ENCODE measurements at regions not wholly inside any gene's neighbourhood (a gene's known extent, or its start where the extent isn't known, plus 50 kb on each side); places are given as distances from the start of the nearest gene placed in this dataset.

GRCh38 chr6:4549556-4550226, 226.5 kb upstream of the CDYL start:
- no peak for ATAC-seq (replicated peaks)
- H3K27me3 Mint-ChIP-seq, result peaks cover 19 to 24% of the 10 kb centered on the region in 2 donors

GRCh38 chr6:4545893-4546292, 230.3 kb upstream of the CDYL start:
- Mint-ChIP-seq H3K4me1 (no peaks in the 10 kb centered on the region), H3K27ac (no peak overlapping the region), H3K4me3 (no peak overlapping the region), H3K9me3 (peaks cover 2 to 10% of the 10 kb centered on the region in 2 donors), H3K36me3 (no peaks in the 10 kb centered on the region), H3K27me3 (peaks cover 4 to 8% of the 10 kb centered on the region in 2 donors)
- ATAC-seq (replicated peaks) (no peak), DNase-seq (no peak)

More at GRCh38 chr6:4549556-4550226, 226.5 kb upstream of the CDYL start:
- peaks cover 0 to 2% of the 10 kb centered on the region in 2 donors for H3K4me1 Mint-ChIP-seq
- no peak for DNase-seq
- no peaks in the 10 kb centered on the region for H3K36me3 Mint-ChIP-seq
- peaks cover 0 to 4% of the 10 kb centered on the region in 2 donors for H3K9me3 Mint-ChIP-seq
- no peak overlapping the region for H3K4me3 Mint-ChIP-seq
- no peak overlapping the region for H3K27ac Mint-ChIP-seq

GRCh38 chr6:4543596-4543995, 232.6 kb upstream of the CDYL start:
- H3K27me3 Mint-ChIP-seq, result peaks cover 4 to 6% of the 10 kb centered on the region in 2 donors
- peaks cover 2 to 6% of the 10 kb centered on the region in 2 donors for H3K9me3 Mint-ChIP-seq
- H3K36me3 Mint-ChIP-seq, result no peaks in the 10 kb centered on the region
- ATAC-seq (replicated peaks) (no peak), DNase-seq (no peak)
- no peak overlapping the region for H3K27ac Mint-ChIP-seq
- H3K4me1 Mint-ChIP-seq, result no peaks in the 10 kb centered on the region
- no peak overlapping the region for H3K4me3 Mint-ChIP-seq

GRCh38 chr6:4533576-4533975, 242.6 kb upstream of the CDYL start:
- Mint-ChIP-seq H3K4me1 (no peaks in the 10 kb centered on the region), H3K9me3 (peaks cover 13 to 16% of the 10 kb centered on the region in 2 donors), H3K4me3 (no peak overlapping the region), H3K27ac (no peak overlapping the region), H3K36me3 (peaks cover 2 to 11% of the 10 kb centered on the region in 2 donors), H3K27me3 (peaks cover 31 to 41% of the 10 kb centered on the region in 2 donors)
- no peak for DNase-seq
- no peak for ATAC-seq (replicated peaks)

GRCh38 chr6:4531406-4531805, 244.8 kb upstream of the CDYL start:
- no peaks in the 10 kb centered on the region for H3K4me1 Mint-ChIP-seq
- H3K9me3 Mint-ChIP-seq, result peaks cover 21 to 22% of the 10 kb centered on the region in 2 donors
- no peak for ATAC-seq (replicated peaks)
- H3K36me3 Mint-ChIP-seq, result peaks cover 2 to 17% of the 10 kb centered on the region in 2 donors
- DNase-seq, result no peak
- peaks cover 47 to 57% of the 10 kb centered on the region in 2 donors for H3K27me3 Mint-ChIP-seq
- no peak overlapping the region for H3K27ac Mint-ChIP-seq
- no peak overlapping the region for H3K4me3 Mint-ChIP-seq

GRCh38 chr6:4522453-4522852, 253.8 kb upstream of the CDYL start:
- ATAC-seq (replicated peaks), result peak; percentile 80 to 88
- H3K4me3 Mint-ChIP-seq, result no peak overlapping the region

GRCh38 chr6:4521070-4521469, 255.1 kb upstream of the CDYL start:
- H3K9me3 Mint-ChIP-seq, result peaks cover 0 to 7% of the 10 kb centered on the region in 2 donors
- no peaks in the 10 kb centered on the region for H3K36me3 Mint-ChIP-seq
- no peak overlapping the region for H3K27ac Mint-ChIP-seq
- H3K4me1 Mint-ChIP-seq, result peaks cover 2 to 7% of the 10 kb centered on the region in 2 donors
- peaks cover 41 to 42% of the 10 kb centered on the region in 2 donors for H3K27me3 Mint-ChIP-seq
- no peak overlapping the region for H3K4me3 Mint-ChIP-seq
- ATAC-seq (replicated peaks) (no peak), DNase-seq (no peak)

More at GRCh38 chr6:4522453-4522852, 253.8 kb upstream of the CDYL start:
- peak overlapping the region; percentile 48 for H3K27ac Mint-ChIP-seq
- DNase-seq, result no peak
- peaks cover 4 to 8% of the 10 kb centered on the region in 2 donors for H3K9me3 Mint-ChIP-seq
- H3K4me1 Mint-ChIP-seq, result peaks cover 2 to 7% of the 10 kb centered on the region in 2 donors
- peaks cover 53 to 55% of the 10 kb centered on the region in 2 donors for H3K27me3 Mint-ChIP-seq
- H3K36me3 Mint-ChIP-seq, result peaks cover 0 to 4% of the 10 kb centered on the region in 2 donors

- H3K9me3 Mint-ChIP-seq, result peaks cover 0 to 7% of the 10 kb centered on the region in 2 donors
- peaks cover 2 to 7% of the 10 kb centered on the region in 2 donors for H3K4me1 Mint-ChIP-seq
- no peak overlapping the region for H3K27ac Mint-ChIP-seq
- DNase-seq, result no peak
- ATAC-seq (replicated peaks), result peak in 1 of 2 donors; percentile 48
- peaks cover 29 to 30% of the 10 kb centered on the region in 2 donors for H3K27me3 Mint-ChIP-seq
- H3K4me3 Mint-ChIP-seq, result no peak overlapping the region
- no peaks in the 10 kb centered on the region for H3K36me3 Mint-ChIP-seq
Observed at GRCh38 chr6:4518506-4518905, 257.7 kb upstream of the CDYL start.

GRCh38 chr6:4516206-4516605, 260.0 kb upstream of the CDYL start:
- DNase-seq (no peak), ATAC-seq (replicated peaks) (no peak)
- peaks cover 0 to 4% of the 10 kb centered on the region in 2 donors for H3K9me3 Mint-ChIP-seq
- H3K4me1 Mint-ChIP-seq, result no peaks in the 10 kb centered on the region
- H3K4me3 Mint-ChIP-seq, result no peak overlapping the region
- H3K27me3 Mint-ChIP-seq, result peaks cover 20 to 26% of the 10 kb centered on the region in 2 donors
- no peaks in the 10 kb centered on the region for H3K36me3 Mint-ChIP-seq
- no peak overlapping the region for H3K27ac Mint-ChIP-seq

- Mint-ChIP-seq H3K4me3 (no peak overlapping the region), H3K27me3 (peaks cover 18 to 29% of the 10 kb centered on the region in 2 donors), H3K9me3 (no peaks in the 10 kb centered on the region), H3K27ac (no peak overlapping the region), H3K36me3 (no peaks in the 10 kb centered on the region), H3K4me1 (no peaks in the 10 kb centered on the region)
- ATAC-seq (replicated peaks) (no peak), DNase-seq (no peak)
Observed at GRCh38 chr6:4513561-4513960, 262.6 kb upstream of the CDYL start.

GRCh38 chr6:4512051-4512471, 264.1 kb upstream of the CDYL start:
- peaks cover 18 to 37% of the 10 kb centered on the region in 2 donors for H3K27me3 Mint-ChIP-seq
- no peaks in the 10 kb centered on the region for H3K36me3 Mint-ChIP-seq
- DNase-seq (no peak), ATAC-seq (replicated peaks) (no peak)
- H3K27ac Mint-ChIP-seq, result no peak overlapping the region
- H3K4me3 Mint-ChIP-seq, result no peak overlapping the region
- no peaks in the 10 kb centered on the region for H3K4me1 Mint-ChIP-seq
- no peaks in the 10 kb centered on the region for H3K9me3 Mint-ChIP-seq

- Mint-ChIP-seq H3K36me3 (no peaks in the 10 kb centered on the region), H3K4me3 (no peak overlapping the region), H3K27ac (no peak overlapping the region), H3K4me1 (no peaks in the 10 kb centered on the region), H3K27me3 (peaks cover 18 to 38% of the 10 kb centered on the region in 2 donors), H3K9me3 (no peaks in the 10 kb centered on the region)
- ATAC-seq (replicated peaks), result no peak
- no peak for DNase-seq
Observed at GRCh38 chr6:4511641-4512020, 264.6 kb upstream of the CDYL start.

- Mint-ChIP-seq H3K9me3 (no peaks in the 10 kb centered on the region), H3K4me1 (no peaks in the 10 kb centered on the region), H3K27me3 (peaks cover 18 to 40% of the 10 kb centered on the region in 2 donors), H3K36me3 (no peaks in the 10 kb centered on the region), H3K27ac (no peak overlapping the region), H3K4me3 (no peak overlapping the region)
- ATAC-seq (replicated peaks) (no peak), DNase-seq (no peak)
Observed at GRCh38 chr6:4510906-4511640, 265.1 kb upstream of the CDYL start.

- no peak for DNase-seq
- Mint-ChIP-seq H3K4me3 (no peak overlapping the region), H3K27me3 (peaks cover 19 to 47% of the 10 kb centered on the region in 2 donors), H3K27ac (no peak overlapping the region), H3K36me3 (no peaks in the 10 kb centered on the region), H3K9me3 (no peaks in the 10 kb centered on the region), H3K4me1 (no peaks in the 10 kb centered on the region)
- no peak for ATAC-seq (replicated peaks)
Observed at GRCh38 chr6:4510317-4510716, 265.9 kb upstream of the CDYL start.

- Mint-ChIP-seq H3K36me3 (no peaks in the 10 kb centered on the region), H3K27ac (no peak overlapping the region), H3K4me3 (no peak overlapping the region), H3K27me3 (peaks cover 26 to 47% of the 10 kb centered on the region in 2 donors), H3K4me1 (no peaks in the 10 kb centered on the region), H3K9me3 (no peaks in the 10 kb centered on the region)
- no peak for DNase-seq
- ATAC-seq (replicated peaks), result no peak
Observed at GRCh38 chr6:4509506-4509905, 266.7 kb upstream of the CDYL start.

All from stimulated activated naive B cell treated with anti-CD40 and anti-IgM and Interleukin-4, amounts not matched to agents 10 μg/mL and 1 μg/mL and 100 μg/mL, for 72 hours (primary cell).